Fibroblast of the aortic adventitia (primary cell): ENCODE measurements at regions not wholly inside any gene's neighbourhood (a gene's known extent, or its start where the extent isn't known, plus 50 kb on each side); places are given as distances from the start of the nearest gene placed in this dataset.
A peak's percentile ranks its signal among the peaks of the same experiment; 100 is the strongest.

Experiments used
- DNase-seq: peaks from one replicate; pipeline ENCODE4 v3.0.0-alpha.2; 2010; ENCODE audit warnings: low read depth
- H3K4me3 ChIP-seq: 2 replicates; pipeline ENCODE4 v1.5.1; 2011; ENCODE audit warnings: low read depth, mild to moderate bottlenecking, control low read depth, low read length, moderate library complexity
- CTCF ChIP-seq: IDR thresholded peaks from 2 replicates; pipeline ENCODE4 v1.5.1; 2011; ENCODE audit warnings: mild to moderate bottlenecking, low read length, control low read depth, inconsistent platforms; ENCODE audit not compliant: insufficient read depth

- peak; percentile 21 for DNase-seq
- H3K4me3 ChIP-seq = no peak overlapping the region
- no peak for TF ChIP-seq CTCF
Measured at GRCh38 chr12:115233891-115234543, 550.0 kb upstream of the TBX3 start.

GRCh38 chr12:115232455-115233156 lies 548.6 kb upstream of the TBX3 start:
- no peak for TF ChIP-seq CTCF
- DNase-seq = peak; percentile 51
- no peak overlapping the region for H3K4me3 ChIP-seq

- H3K4me3 ChIP-seq = no peak overlapping the region
- DNase-seq = no peak
- TF ChIP-seq CTCF = no peak
Measured at GRCh38 chr12:115230606-115231005, 546.6 kb upstream of the TBX3 start.

GRCh38 chr12:115229517-115229916 lies 545.5 kb upstream of the TBX3 start:
- no peak for DNase-seq
- H3K4me3 ChIP-seq = no peak overlapping the region
- TF ChIP-seq CTCF = no peak

GRCh38 chr12:115228434-115228833 lies 544.5 kb upstream of the TBX3 start:
- no peak overlapping the region for H3K4me3 ChIP-seq
- DNase-seq = no peak
- no peak for TF ChIP-seq CTCF

GRCh38 chr12:115227137-115227615 lies 543.2 kb upstream of the TBX3 start:
- peak; percentile 88 for DNase-seq
- TF ChIP-seq CTCF = no peak

GRCh38 chr12:115225845-115226244 lies 541.9 kb upstream of the TBX3 start:
- no peak for TF ChIP-seq CTCF
- H3K4me3 ChIP-seq = no peak overlapping the region
- no peak for DNase-seq

More at GRCh38 chr12:115227137-115227615, 543.2 kb upstream of the TBX3 start:
- no peak overlapping the region for H3K4me3 ChIP-seq
